ENCODE measurements at regions not wholly inside any gene's neighbourhood (a gene's known extent, or its start where the extent isn't known, plus 50 kb on each side); places are given as distances from the start of the nearest gene placed in this dataset.

GRCh38 chr12:22740656-22741355 lies 115.8 kb downstream of the ETNK1 start:
- no peak for ATAC-seq

GRCh38 chr12:22743700-22744099 lies 118.7 kb downstream of the ETNK1 start:
- no peak for ATAC-seq

- ATAC-seq: no peak
Measured at GRCh38 chr12:22744197-22744596, 119.2 kb downstream of the ETNK1 start.

- no peak for ATAC-seq
Measured at GRCh38 chr12:22746720-22747119, 121.7 kb downstream of the ETNK1 start.

GRCh38 chr12:22755629-22756028 lies 130.7 kb downstream of the ETNK1 start:
- no peak for ATAC-seq

- ATAC-seq: no peak
Measured at GRCh38 chr12:22759769-22760674, 135.1 kb downstream of the ETNK1 start.

- no peak for ATAC-seq
Measured at GRCh38 chr12:22765421-22766130, 140.6 kb downstream of the ETNK1 start.

GRCh38 chr12:22766911-22767420 lies 142.0 kb downstream of the ETNK1 start:
- no peak for ATAC-seq

GRCh38 chr12:22781339-22781738 lies 156.4 kb downstream of the ETNK1 start:
- no peak for ATAC-seq

GRCh38 chr12:22787557-22787956 lies 162.6 kb downstream of the ETNK1 start:
- no peak for ATAC-seq

- ATAC-seq: no peak
Measured at GRCh38 chr12:22788913-22789312, 163.9 kb downstream of the ETNK1 start.

- no peak for ATAC-seq
Measured at GRCh38 chr12:22792138-22792537, 167.2 kb downstream of the ETNK1 start.

- no peak for ATAC-seq
Measured at GRCh38 chr12:22794017-22794416, 169.0 kb downstream of the ETNK1 start.

GRCh38 chr12:22796941-22797630 lies 172.1 kb downstream of the ETNK1 start:
- ATAC-seq: no peak

GRCh38 chr12:22797701-22798100 lies 172.7 kb downstream of the ETNK1 start:
- no peak for ATAC-seq

GRCh38 chr12:22798116-22798515 lies 173.1 kb downstream of the ETNK1 start:
- ATAC-seq: no peak

- ATAC-seq: no peak
Measured at GRCh38 chr12:22799503-22799902, 174.5 kb downstream of the ETNK1 start.

- ATAC-seq: no peak
Measured at GRCh38 chr12:22800332-22800731, 175.4 kb downstream of the ETNK1 start.

GRCh38 chr12:22802883-22803630 lies 178.1 kb downstream of the ETNK1 start:
- ATAC-seq: no peak

GRCh38 chr12:22803725-22804124 lies 178.8 kb downstream of the ETNK1 start:
- no peak for ATAC-seq

- no peak for ATAC-seq
Measured at GRCh38 chr12:22808860-22809259, 183.9 kb downstream of the ETNK1 start.

- ATAC-seq: no peak
Measured at GRCh38 chr12:22810036-22810435, 185.1 kb downstream of the ETNK1 start.

Data from activated CD4-positive, CD25-positive, alpha-beta regulatory T cell treated with anti-CD3 and anti-CD28 coated beads, Interleukin-2, amount 50 U/mL, for 24 hours (primary cell).